ENCODE measurements at regions not wholly inside any gene's neighbourhood (a gene's known extent, or its start where the extent isn't known, plus 50 kb on each side); places are given as distances from the start of the nearest gene placed in this dataset.
A peak's percentile ranks its signal among the peaks of the same experiment; 100 is the strongest.

DNA sequence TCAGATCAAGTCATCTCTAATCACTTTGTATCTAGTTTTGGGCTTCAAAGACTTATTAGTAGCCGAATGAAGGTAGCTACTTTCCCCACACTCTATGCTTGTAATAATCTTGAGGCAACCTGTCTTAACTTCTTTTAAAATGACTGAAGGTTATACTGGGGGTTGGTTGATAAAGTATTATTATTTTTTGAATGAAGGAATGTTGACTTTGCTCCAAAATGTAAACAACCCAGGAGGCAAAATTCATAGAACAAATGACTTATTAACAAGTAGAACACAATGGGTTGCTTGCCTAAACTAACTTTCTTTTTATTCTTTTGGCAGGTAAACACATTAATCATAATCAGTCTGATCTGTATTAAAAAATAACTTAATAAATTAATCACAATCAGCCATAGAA is 440.0 kb downstream of the USP25 start:
- DNase-seq (ENCODE audit: low spot score in 2 of 2, unreplicated experiment in 2 of 2) = no peak
- Mint-ChIP-seq H3K36me3 (peaks cover 10% of the 10 kb centered on the region), H3K4me1 (peaks cover 36% of the 10 kb centered on the region), H3K27me3 (ENCODE audit: low read depth) (no peaks in the 10 kb centered on the region), H3K27ac (peak overlapping the region; percentile 95), H3K4me3 (no peak overlapping the region), H3K9me3 (peaks cover 6% of the 10 kb centered on the region)
- no peak for TF ChIP-seq CTCF (IDR thresholded peaks at IDR 0.05; ENCODE audit: unreplicated experiment)

DNA sequence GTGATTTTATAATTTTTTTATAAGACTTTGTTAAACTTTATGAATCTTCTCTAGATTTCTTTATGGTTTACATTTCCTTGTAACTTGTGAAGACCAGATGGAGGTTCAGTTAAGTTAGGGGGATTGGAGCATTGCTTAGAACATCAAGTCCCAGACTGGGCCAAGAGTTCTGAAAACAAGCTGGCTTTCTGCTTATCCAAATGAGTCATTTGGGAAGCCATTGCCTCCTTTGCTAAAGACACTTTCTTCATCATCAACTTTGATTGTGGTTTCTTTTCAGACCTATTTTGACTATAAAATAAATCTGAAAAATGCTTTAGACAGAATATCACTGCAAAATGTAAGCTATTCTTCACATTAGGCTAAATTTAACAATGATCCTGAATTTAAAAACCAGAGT is 446.8 kb downstream of the USP25 start:
- no peak for TF ChIP-seq CTCF (IDR thresholded peaks at IDR 0.05; ENCODE audit: unreplicated experiment)
- Mint-ChIP-seq H3K27me3 (ENCODE audit: low read depth) (no peaks in the 10 kb centered on the region), H3K27ac (no peak overlapping the region), H3K36me3 (peaks cover 7% of the 10 kb centered on the region), H3K9me3 (peaks cover 6% of the 10 kb centered on the region), H3K4me1 (peaks cover 37% of the 10 kb centered on the region), H3K4me3 (no peak overlapping the region)
- no peak for DNase-seq (ENCODE audit: low spot score in 2 of 2, unreplicated experiment in 2 of 2)

- H3K36me3 Mint-ChIP-seq = peaks cover 2% of the 10 kb centered on the region
- no peak for DNase-seq (ENCODE audit: low spot score in 2 of 2, unreplicated experiment in 2 of 2)
- H3K4me3 Mint-ChIP-seq = no peak overlapping the region
- no peaks in the 10 kb centered on the region for H3K27me3 Mint-ChIP-seq (ENCODE audit: low read depth)
- no peaks in the 10 kb centered on the region for H3K9me3 Mint-ChIP-seq
- no peak for TF ChIP-seq CTCF (IDR thresholded peaks at IDR 0.05; ENCODE audit: unreplicated experiment)
- H3K4me1 Mint-ChIP-seq = peaks cover 40% of the 10 kb centered on the region
- peak overlapping the region; percentile 69 for H3K27ac Mint-ChIP-seq
Observed at GRCh38 chr21:16177532-16177931, 447.8 kb downstream of the USP25 start.

DNA sequence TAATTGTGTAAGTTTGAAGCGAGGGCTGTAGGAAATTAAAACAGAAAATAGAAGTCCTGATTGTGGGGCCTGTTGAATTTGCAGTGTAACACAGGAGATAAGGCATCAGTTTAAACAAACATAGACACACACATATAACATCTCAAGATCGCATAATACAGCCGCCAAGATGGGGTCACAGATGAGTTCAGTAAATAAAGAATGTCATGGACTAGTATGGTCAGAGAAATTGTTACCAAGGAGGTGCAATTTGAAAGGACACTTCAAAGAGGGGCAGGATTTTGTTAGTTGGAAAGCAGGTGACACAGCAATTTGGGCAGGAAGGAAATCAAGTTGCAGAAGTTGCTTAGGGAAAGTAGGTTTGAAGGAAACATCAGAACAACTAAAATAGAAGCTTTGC is 450.0 kb downstream of the USP25 start:
- H3K27me3 Mint-ChIP-seq (ENCODE audit: low read depth) = no peaks in the 10 kb centered on the region
- no peak for TF ChIP-seq CTCF (IDR thresholded peaks at IDR 0.05; ENCODE audit: unreplicated experiment)
- no peak overlapping the region for H3K4me3 Mint-ChIP-seq
- no peaks in the 10 kb centered on the region for H3K9me3 Mint-ChIP-seq
- peaks cover 59% of the 10 kb centered on the region for H3K4me1 Mint-ChIP-seq
- peak overlapping the region; percentile 88 for H3K27ac Mint-ChIP-seq
- H3K36me3 Mint-ChIP-seq = no peaks in the 10 kb centered on the region
- DNase-seq (ENCODE audit: low spot score in 2 of 2, unreplicated experiment in 2 of 2) = no peak

DNA sequence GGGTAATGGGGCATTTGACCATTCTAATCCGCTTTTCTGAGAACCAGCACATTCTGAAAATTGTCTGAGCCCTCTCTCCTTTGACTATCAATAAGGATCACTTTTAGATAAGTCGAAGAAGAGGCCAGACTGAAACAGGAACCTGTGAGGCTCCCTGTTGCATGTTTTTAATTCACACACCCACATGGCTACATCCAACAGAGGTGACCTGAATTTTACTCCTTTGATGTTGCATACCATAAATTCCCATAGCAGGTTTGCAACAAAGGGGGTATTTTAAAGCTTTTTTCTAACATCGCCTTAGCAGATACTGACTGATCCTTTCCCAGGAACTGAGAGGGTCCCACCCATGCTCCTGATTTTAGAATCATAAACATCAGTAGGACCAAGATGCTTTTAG is 450.8 kb downstream of the USP25 start:
- no peak for DNase-seq (ENCODE audit: low spot score in 2 of 2, unreplicated experiment in 2 of 2)
- TF ChIP-seq CTCF (IDR thresholded peaks at IDR 0.05; ENCODE audit: unreplicated experiment) = no peak
- no peaks in the 10 kb centered on the region for H3K27me3 Mint-ChIP-seq (ENCODE audit: low read depth)
- H3K9me3 Mint-ChIP-seq = no peaks in the 10 kb centered on the region
- peak overlapping the region; percentile 88 for H3K27ac Mint-ChIP-seq
- peak overlapping the region; percentile 40 for H3K4me3 Mint-ChIP-seq
- H3K36me3 Mint-ChIP-seq = no peaks in the 10 kb centered on the region
- peaks cover 65% of the 10 kb centered on the region for H3K4me1 Mint-ChIP-seq

DNA sequence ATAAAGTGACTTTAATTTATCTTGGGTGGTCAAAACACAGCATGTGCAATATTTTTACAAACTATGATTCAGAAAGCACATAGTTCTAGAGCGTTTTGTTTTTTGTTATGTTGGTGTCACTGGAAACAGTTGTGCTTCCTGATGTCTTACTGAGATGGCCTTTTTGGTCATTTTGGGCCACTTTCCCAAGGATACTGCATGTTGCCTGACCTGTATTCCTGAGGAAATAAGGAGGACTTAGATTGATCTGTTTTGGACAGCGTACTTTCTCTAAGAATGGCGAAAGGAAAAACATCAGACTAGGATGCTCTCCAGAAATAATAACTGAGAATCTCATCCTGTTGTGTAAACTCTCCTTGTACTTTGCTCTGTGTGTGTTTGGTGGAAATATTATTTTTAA is 451.2 kb downstream of the USP25 start:
- H3K27ac Mint-ChIP-seq = peak overlapping the region; percentile 88
- H3K4me1 Mint-ChIP-seq = peaks cover 68% of the 10 kb centered on the region

More for the DNA sequence above, 451.2 kb downstream of the USP25 start:
- no peaks in the 10 kb centered on the region for H3K36me3 Mint-ChIP-seq
- DNase-seq (ENCODE audit: low spot score in 2 of 2, unreplicated experiment in 2 of 2) = no peak
- no peak for TF ChIP-seq CTCF (IDR thresholded peaks at IDR 0.05; ENCODE audit: unreplicated experiment)
- no peaks in the 10 kb centered on the region for H3K27me3 Mint-ChIP-seq (ENCODE audit: low read depth)
- no peaks in the 10 kb centered on the region for H3K9me3 Mint-ChIP-seq
- H3K4me3 Mint-ChIP-seq = peak overlapping the region; percentile 40

All from mesothelial cell of epicardium (in vitro differentiated cells).